ENCODE measurements at regions not wholly inside any gene's neighbourhood (a gene's known extent, or its start where the extent isn't known, plus 50 kb on each side); places are given as distances from the start of the nearest gene placed in this dataset.
"Not testable (repeated sequence)": the region's sequence is repeated elsewhere in the genome, so short reads cannot be mapped to it uniquely, and the experiment has no call there.

GRCh38 chr15:38002883-38003477 is 68.5 kb downstream of the TMCO5A start:
- peak; percentile 44 for FAIRE-seq
- no peak for DNase-seq (ENCODE audit: insufficient read length)
- TF ChIP-seq TAF1 (IDR thresholded peaks at IDR 0.05; ENCODE audit: borderline replicate concordance, low read depth, low read length), result no peak
- no peak for TF ChIP-seq POLR2AphosphoS5 (IDR thresholded peaks at IDR 0.05; ENCODE audit: low read depth, low read length)
- no peak for TF ChIP-seq POLR2A (IDR thresholded peaks at IDR 0.05; ENCODE audit: low read depth, low read length)

DNA sequence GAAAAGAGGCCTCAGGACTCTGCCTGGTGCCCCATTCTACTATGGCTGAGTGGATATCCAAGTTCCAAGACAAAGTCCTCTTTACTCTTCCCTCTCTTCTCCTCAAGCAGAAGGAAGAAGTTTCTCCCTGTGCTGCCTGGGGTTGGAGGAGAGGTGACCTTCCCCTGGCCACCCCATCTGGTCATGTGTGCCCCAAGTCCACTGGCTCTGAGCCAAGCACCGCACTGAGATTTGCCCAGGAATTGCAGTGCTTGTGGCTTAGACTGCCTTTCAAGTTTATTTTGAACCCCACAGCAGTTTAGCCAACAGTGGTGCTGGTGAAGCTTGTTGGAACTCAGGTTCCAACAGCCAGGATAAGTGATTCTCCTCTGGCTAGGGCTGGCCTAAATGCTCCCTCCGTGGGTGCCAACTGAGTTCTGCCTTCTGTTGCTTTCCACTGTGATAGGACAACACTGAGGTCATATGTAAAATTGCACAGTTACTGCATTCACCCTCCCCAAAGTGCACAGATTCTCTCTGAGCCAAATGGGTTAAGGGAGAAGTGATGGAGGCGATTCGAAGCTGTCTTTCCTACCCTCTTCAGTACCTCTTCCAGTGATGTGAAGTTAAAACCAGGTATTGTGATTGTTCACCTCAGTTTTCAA is 69.9 kb downstream of the TMCO5A start:
- DNase-seq (ENCODE audit: insufficient read length) (no peak), FAIRE-seq (no peak)
- TF ChIP-seq POLR2AphosphoS5 (IDR thresholded peaks at IDR 0.05; ENCODE audit: low read depth, low read length) (no peak), POLR2A (IDR thresholded peaks at IDR 0.05; ENCODE audit: low read depth, low read length) (no peak), TAF1 (IDR thresholded peaks at IDR 0.05; ENCODE audit: borderline replicate concordance, low read depth, low read length) (no peak)

- DNase-seq (ENCODE audit: insufficient read length), result no peak
- FAIRE-seq, result peak; percentile 40
Measured at GRCh38 chr15:38005953-38006808, 71.7 kb downstream of the TMCO5A start.

GRCh38 chr15:38010395-38010794 is 76.0 kb downstream of the TMCO5A start:
- no peak for TF ChIP-seq POLR2AphosphoS5 (IDR thresholded peaks at IDR 0.05; ENCODE audit: low read depth, low read length)
- TF ChIP-seq TAF1 (IDR thresholded peaks at IDR 0.05; ENCODE audit: borderline replicate concordance, low read depth, low read length), result no peak
- no peak for TF ChIP-seq POLR2A (IDR thresholded peaks at IDR 0.05; ENCODE audit: low read depth, low read length)
- no peak for DNase-seq (ENCODE audit: insufficient read length)
- no peak for FAIRE-seq

More at GRCh38 chr15:38005953-38006808, 71.7 kb downstream of the TMCO5A start:
- TF ChIP-seq POLR2A (IDR thresholded peaks at IDR 0.05; ENCODE audit: low read depth, low read length) (no peak), POLR2AphosphoS5 (IDR thresholded peaks at IDR 0.05; ENCODE audit: low read depth, low read length) (no peak), TAF1 (IDR thresholded peaks at IDR 0.05; ENCODE audit: borderline replicate concordance, low read depth, low read length) (no peak)

- DNase-seq (ENCODE audit: insufficient read length) (no peak), FAIRE-seq (no peak)
- no peak for TF ChIP-seq POLR2AphosphoS5 (IDR thresholded peaks at IDR 0.05; ENCODE audit: low read depth, low read length)
- TF ChIP-seq TAF1 (IDR thresholded peaks at IDR 0.05; ENCODE audit: borderline replicate concordance, low read depth, low read length), result no peak
- no peak for TF ChIP-seq POLR2A (IDR thresholded peaks at IDR 0.05; ENCODE audit: low read depth, low read length)
Measured at GRCh38 chr15:38012894-38013293, 78.5 kb downstream of the TMCO5A start.

- DNase-seq (ENCODE audit: insufficient read length) (no peak), FAIRE-seq (peak; percentile 58)
- TF ChIP-seq POLR2AphosphoS5 (IDR thresholded peaks at IDR 0.05; ENCODE audit: low read depth, low read length), result no peak
- no peak for TF ChIP-seq POLR2A (IDR thresholded peaks at IDR 0.05; ENCODE audit: low read depth, low read length)
- TF ChIP-seq TAF1 (IDR thresholded peaks at IDR 0.05; ENCODE audit: borderline replicate concordance, low read depth, low read length), result no peak
Measured at GRCh38 chr15:38017721-38018120, 83.3 kb downstream of the TMCO5A start.

DNA sequence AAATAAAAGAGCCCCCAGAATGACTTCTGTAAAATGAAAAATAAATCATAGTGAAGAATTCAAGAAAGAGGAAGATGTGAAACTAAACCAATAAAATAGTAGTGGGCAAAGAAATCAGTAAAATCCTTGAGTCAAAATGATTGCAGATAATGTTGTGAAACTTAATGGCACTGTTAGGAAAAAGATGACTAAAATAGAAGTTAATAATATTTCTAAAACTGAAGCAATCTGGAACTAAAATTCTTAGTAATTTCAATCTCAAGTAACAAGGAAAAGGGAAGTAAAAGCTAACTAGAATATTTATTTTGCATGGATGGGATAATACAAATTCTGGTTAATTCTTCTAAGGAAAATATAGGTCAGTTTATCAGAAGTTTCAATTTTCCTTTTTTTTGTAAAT is 84.6 kb downstream of the TMCO5A start:
- TF ChIP-seq POLR2AphosphoS5 (IDR thresholded peaks at IDR 0.05; ENCODE audit: low read depth, low read length) (no peak), POLR2A (IDR thresholded peaks at IDR 0.05; ENCODE audit: low read depth, low read length) (no peak), TAF1 (IDR thresholded peaks at IDR 0.05; ENCODE audit: borderline replicate concordance, low read depth, low read length) (no peak)
- FAIRE-seq, result no peak

DNA sequence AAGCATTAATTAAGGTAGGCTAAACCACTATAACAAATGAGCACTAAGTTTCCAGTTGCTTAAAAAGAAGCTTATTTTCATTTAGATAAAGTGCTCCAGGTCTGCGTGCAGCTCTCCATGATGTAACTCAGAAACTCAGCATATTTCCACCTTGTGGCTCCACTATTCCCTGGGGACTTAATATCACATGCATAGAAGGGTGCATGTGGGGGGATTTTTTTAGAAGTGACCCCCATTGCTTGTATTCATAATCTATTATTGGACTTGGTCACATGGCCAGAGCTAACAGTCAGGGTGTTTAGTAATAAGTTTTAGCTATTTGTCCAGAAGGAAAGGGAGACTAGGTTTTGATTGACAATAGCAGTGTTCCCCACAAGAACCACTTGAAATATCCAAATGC is 86.8 kb downstream of the TMCO5A start:
- FAIRE-seq (no peak), DNase-seq (ENCODE audit: insufficient read length) (no peak)
- no peak for TF ChIP-seq POLR2A (IDR thresholded peaks at IDR 0.05; ENCODE audit: low read depth, low read length)
- TF ChIP-seq TAF1 (IDR thresholded peaks at IDR 0.05; ENCODE audit: borderline replicate concordance, low read depth, low read length), result no peak
- no peak for TF ChIP-seq POLR2AphosphoS5 (IDR thresholded peaks at IDR 0.05; ENCODE audit: low read depth, low read length)

More for the DNA sequence above, 84.6 kb downstream of the TMCO5A start:
- DNase-seq (ENCODE audit: insufficient read length), result no peak

DNA sequence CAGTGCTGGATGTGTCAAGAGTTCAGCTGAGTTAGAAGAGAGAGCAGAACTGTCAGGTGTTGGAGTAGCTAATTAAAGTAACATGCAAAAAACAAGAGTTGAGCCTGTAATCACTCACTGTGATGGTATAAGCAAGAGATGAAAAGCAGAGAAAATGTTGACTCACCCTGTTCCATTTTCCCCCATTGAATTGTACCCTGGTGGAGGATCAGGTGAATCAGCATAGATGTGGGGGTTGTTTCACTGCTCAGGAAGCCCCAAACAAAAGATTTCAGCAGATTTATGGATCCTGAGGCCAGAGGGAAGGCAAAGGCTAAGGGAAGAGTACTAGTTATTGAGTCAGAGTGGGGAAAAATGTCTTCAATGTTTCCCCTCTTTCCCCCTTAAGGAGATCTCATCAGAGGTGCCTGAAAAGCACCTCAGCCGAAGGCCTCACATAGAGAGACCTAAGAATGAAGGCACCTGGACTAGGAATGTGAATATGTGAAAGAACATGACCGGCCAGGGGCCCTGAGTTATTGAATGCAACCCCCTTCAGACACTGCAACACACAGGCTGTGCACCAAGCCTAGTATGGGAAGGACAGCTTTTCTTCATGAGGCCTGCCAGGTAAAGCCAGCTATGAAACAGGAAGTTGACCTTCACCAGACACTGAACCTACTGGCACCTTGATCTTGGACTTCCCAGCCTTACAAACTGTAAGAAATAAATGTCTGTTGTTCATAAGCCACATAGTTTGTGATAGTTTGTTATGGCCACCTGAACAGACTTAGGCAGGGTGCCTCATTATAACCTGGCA is 90.1 kb downstream of the TMCO5A start:
- no peak for TF ChIP-seq POLR2AphosphoS5 (IDR thresholded peaks at IDR 0.05; ENCODE audit: low read depth, low read length)
- no peak for TF ChIP-seq TAF1 (IDR thresholded peaks at IDR 0.05; ENCODE audit: borderline replicate concordance, low read depth, low read length)
- no peak for TF ChIP-seq POLR2A (IDR thresholded peaks at IDR 0.05; ENCODE audit: low read depth, low read length)
- no peak for DNase-seq (ENCODE audit: insufficient read length)
- FAIRE-seq, result no peak

DNA sequence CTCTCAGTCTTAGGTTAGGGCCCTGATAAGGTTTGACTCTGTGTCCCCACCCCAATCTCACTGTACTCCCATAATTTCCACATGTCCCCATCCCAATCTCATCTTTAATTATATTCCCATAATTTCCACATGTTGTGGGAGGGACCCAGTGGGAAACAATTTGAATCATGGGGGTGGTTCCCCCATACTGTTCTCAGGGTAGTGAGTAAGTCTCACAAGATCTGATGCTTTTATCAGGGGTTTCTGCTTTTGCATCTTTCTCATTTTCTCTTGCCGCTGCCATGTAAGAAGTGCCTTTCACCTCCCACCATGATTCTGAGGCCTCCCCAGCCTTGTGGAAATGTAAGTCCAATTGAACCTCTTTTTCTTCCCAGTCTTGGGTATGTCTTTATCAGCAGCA is 91.2 kb downstream of the TMCO5A start:
- DNase-seq (ENCODE audit: insufficient read length), result not testable (repeated sequence)

DNA sequence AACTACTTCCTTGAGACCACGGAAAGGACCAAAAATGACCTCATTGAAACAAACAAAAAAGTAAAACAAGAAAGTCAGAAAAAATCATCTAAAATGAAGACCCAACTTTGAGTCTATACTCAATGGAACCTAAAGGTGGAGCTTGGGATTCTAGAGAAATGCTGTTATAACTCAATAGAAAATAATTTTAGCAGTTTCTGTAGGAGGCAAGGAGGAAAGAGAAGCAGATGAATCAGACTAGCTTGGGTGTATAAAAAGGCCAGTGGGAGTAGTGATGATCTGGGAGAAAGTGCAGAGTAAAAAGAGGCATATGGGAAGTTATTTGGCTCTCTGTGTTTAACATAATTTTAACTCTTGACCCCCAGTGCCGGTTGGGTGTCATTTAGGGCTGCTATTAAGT is 94.4 kb downstream of the TMCO5A start:
- no peak for TF ChIP-seq POLR2AphosphoS5 (IDR thresholded peaks at IDR 0.05; ENCODE audit: low read depth, low read length)
- TF ChIP-seq TAF1 (IDR thresholded peaks at IDR 0.05; ENCODE audit: borderline replicate concordance, low read depth, low read length), result no peak
- no peak for TF ChIP-seq POLR2A (IDR thresholded peaks at IDR 0.05; ENCODE audit: low read depth, low read length)
- DNase-seq (ENCODE audit: insufficient read length) (no peak), FAIRE-seq (no peak)

More for the DNA sequence above, 91.2 kb downstream of the TMCO5A start:
- FAIRE-seq, result not testable (repeated sequence)

Measured in GM12892 (cell line).